HG03571 (cell line): ENCODE measurements at regions not wholly inside any gene's neighbourhood (a gene's known extent, or its start where the extent isn't known, plus 50 kb on each side); places are given as distances from the start of the nearest gene placed in this dataset.

Source experiments
- ATAC-seq: cut with Tn5 transposase; IDR thresholded peaks from one replicate; pipeline ENCODE4 v1.9.1; 2021; ENCODE audit not compliant: unreplicated experiment

DNA sequence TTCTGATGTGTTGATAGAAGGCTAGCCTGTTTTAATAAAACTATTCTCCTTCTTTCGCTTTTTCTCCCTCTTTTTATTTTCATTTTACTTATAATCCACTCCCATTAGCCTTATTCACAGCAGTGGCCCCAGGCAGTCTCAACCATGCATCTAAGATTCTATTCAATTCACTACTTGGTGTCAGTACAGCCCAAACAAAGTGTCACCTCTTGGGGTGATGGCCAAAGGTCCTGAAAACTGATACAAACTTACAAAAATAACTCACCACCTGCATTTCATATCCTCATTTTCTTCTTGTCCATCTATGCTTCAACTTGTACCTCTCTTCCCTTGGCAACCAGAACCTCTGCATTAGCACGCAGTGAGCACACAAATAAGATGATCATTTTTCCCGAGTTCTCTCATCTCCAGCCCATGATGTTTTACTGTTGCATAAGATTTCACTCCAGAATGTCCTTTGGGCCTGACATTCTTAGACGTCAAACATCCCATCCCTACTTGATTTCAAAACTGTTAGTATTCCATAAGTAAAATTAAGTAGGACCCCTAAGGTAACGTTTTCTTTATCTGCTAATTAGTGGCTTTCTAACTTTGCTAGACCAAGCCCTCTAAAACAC is 559.3 kb upstream of the TNP1 start:
- no peak for ATAC-seq

GRCh38 chr2:217418544-217418943 is 558.7 kb upstream of the TNP1 start:
- no peak for ATAC-seq

- no peak for ATAC-seq
Measured at GRCh38 chr2:217418090-217418489, 558.2 kb upstream of the TNP1 start.

GRCh38 chr2:217417536-217417935 is 557.7 kb upstream of the TNP1 start:
- ATAC-seq, result no peak

DNA sequence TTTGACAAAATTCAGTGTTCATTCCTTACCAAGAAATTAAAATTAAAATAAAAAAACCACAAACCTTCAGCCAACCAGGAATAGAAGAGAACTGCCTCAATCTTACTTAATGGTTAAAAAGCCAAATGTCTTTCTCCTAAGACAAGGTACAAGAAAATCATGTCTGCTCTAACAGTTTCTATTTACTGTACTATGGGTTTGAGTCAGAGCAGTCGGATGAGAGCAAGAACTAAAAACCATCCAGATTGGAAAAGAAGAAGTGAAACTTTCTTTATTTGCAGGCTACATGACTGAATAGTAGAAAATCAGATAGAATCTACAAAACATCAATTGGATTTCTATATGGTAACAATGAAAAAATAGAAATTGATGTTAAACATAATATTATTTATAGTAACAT is 555.5 kb upstream of the TNP1 start:
- no peak for ATAC-seq

DNA sequence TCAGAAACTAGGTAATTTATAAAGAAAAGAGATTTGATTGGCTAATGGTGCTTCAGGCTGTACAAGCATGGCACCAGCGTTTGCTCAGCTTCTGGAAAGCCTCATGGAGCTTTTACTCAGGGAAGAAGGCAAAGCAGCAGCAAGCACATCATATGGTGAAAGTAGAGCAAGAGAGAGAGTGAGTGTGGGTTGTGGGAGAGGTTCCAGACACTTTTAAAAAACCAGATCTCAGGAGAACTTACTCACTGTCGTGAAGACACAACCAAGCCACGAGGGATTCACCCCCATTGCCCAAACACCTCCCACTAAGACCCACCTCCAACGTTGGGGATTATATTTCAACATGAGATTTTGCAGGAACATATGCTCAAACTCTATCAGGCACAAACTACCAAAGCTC is 554.6 kb upstream of the TNP1 start:
- no peak for ATAC-seq

- ATAC-seq, result no peak
Measured at GRCh38 chr2:217413193-217413592, 553.3 kb upstream of the TNP1 start.

GRCh38 chr2:217412721-217413120 is 552.9 kb upstream of the TNP1 start:
- ATAC-seq, result no peak

GRCh38 chr2:217412277-217412676 is 552.4 kb upstream of the TNP1 start:
- ATAC-seq, result no peak

GRCh38 chr2:217410681-217410960 is 550.8 kb upstream of the TNP1 start:
- no peak for ATAC-seq

DNA sequence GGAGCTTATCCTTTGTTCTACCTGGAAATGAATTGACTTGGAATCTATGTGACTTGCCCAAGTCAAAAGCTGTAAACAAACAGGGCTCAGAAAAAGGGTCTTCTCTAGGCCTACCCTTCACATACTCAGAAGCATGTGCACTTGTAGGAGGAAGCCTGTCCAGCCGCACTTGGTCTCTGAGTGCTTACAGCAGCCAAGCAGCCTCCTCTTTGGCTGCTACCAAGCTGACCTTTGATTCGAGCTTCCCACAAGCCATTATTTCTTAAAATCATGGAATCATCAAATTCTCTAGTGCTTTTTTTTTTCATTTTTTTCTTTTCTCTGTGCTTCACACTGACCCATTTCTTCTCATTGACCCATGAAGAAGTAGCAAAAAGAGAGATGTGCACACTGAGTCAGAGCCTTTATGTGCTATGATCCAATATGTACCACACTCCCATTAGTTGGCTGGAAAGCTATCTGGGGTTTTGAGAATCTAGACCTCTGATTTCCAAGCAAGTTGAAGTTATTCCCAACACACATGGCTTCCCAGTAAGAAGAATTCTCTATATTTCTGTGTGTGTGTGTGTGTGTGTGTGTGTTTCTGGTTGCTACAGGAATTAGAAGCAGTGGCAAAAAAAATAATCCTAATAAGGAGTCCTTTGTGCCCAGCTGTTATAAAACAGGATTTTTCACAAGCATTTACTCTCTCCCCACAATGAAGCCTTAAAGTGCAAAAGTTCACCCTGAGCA is 550.3 kb upstream of the TNP1 start:
- no peak for ATAC-seq

GRCh38 chr2:217407362-217407761 is 547.5 kb upstream of the TNP1 start:
- ATAC-seq, result no peak

DNA sequence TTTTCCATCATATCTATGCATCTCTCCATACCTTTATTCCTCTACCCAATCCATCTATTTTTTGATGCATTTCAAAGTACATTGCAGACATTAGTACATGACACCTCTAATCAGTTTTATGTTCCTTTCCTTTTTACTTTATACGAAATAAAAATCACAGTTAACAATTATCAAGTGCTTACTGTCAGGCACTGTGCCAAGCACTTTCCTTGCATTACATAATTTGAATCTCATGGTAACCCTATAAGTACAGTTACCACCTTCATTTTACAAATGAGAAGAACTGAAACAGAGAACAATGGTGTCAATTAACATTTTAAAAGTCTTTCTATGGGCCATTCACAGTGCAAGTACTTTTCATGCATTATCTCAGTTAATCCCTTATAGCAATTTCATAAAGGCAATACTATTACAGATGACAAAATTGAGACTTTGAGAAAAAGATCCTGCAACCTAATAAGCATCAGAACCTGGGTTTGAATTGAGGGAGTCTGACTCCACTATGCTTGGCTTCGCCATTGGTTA is 544.4 kb upstream of the TNP1 start:
- ATAC-seq, result no peak

DNA sequence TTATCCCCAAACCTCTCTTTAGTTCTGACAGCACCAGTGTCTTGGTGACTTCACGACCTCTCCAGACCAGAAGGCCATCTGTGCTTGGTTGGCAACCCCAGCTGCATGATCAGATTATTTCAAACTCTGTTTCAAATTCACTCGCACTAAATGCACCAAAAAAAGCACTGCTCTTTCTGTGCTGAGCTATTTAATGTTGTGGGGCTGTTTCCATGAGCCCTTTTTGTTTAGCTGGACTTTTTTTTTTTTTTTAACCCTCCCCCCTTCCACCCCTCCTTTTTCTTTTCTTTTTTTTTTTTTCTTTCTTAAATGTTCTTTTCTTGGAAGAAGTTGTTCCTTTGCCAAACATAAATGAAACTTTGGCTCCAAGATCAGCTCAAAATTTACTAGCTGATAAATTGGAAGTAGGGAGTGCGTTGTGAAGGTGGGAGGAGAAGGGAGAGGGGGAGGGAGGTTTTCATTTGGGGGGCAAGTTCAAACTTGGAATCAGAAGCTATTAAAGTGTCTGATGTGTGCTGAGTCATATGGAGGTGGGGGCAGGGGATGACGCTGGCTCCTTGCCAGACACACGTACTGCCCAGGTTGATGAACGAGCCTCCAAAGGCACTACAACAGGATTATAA is 543.0 kb upstream of the TNP1 start:
- ATAC-seq, result no peak

DNA sequence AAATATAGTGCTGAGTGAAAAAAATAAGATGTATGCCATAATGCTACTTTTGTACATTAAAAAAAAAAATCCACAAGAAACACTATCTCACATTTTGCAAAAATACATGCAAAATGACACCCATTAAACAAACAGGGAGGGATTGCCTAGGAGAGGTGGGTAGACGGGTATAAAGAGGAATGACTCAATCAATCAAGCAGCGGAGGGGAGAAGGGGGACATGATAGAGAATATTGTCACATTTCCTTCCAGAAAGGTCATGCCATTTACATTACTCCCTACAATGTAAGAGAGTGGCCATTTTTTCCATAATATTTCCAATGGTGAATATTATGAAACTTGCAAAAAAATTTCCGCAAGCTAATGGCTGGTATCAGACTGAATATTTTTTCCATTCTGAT is 542.3 kb upstream of the TNP1 start:
- no peak for ATAC-seq

DNA sequence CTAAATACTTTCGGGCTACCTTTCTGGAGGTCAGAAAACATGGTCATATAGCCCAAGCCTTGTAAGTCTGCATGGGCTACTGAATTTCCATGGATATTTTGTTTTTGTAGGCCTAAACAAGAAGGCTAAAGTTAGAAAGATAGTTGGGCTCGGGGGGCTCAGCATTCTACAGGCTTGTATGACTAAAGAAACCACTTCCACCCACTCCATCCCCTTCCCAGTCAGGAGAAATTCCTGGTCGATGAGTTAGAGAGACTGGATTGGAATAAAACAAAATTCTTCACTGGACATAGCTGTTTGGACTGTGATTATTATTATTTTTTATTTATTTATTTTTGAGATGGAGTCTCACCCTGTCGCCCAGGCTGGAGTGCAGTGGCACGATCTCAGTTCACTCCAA is 539.4 kb upstream of the TNP1 start:
- no peak for ATAC-seq

- ATAC-seq, result no peak
Measured at GRCh38 chr2:217398860-217399259, 539.0 kb upstream of the TNP1 start.

- ATAC-seq, result no peak
Measured at GRCh38 chr2:217398101-217398500, 538.2 kb upstream of the TNP1 start.

- ATAC-seq, result no peak
Measured at GRCh38 chr2:217396586-217396985, 536.7 kb upstream of the TNP1 start.

DNA sequence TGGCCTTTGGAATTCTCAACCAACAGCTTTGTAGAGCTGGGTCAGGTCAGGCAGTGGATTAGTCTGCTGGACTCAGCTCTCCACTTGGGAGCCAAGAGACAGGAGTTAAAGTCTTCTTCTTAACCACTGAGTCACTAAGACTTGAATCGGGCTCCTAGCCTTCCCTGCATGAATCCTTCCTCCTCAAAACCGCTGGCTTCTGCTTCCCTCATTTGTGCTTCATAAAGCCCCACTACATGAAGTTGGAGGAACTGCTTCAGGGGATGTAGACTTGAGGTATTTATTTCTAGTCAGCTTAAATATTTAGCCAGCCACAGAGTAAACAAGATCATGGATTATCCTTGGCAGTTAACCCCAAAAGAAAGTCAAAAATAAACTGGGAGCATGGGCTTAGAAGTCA is 536.3 kb upstream of the TNP1 start:
- no peak for ATAC-seq

DNA sequence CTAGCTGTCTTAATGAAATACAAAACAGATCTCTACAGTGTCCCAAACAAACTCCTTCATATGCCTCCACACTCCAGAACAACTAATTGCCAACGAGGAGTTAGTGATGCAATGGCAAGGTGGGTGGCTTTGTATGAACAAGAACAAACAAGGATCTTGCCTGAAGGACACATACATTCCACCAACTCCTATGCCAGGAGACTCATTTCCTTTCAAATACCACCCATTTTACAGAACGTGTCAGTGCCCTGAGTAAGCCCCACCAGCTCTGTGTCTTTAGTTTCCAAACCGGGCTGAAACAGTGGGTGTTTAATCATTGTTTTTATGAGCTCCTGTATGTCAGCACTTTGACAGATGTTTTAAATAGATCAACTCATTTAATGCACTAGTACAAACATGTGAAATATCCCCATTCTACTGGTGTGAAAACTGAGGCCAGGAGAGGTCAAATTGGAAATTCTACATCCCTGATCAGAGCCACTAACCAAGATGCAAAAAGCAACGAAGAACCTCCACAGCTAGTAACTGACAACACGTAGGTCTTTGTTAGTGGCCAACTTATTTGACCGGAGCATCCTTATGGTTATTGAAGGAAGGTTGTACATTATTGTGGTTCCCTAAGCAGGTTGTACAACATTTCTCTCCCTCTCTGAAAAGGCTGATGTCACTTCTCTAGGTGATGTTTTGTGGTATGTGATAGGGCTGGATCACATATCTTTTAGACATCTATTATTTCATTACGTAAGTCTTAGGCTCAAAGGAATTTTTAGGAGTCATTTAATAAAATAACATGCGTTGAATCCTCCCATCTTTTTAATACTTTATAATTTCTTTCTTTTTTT is 534.9 kb upstream of the TNP1 start:
- ATAC-seq, result no peak

DNA sequence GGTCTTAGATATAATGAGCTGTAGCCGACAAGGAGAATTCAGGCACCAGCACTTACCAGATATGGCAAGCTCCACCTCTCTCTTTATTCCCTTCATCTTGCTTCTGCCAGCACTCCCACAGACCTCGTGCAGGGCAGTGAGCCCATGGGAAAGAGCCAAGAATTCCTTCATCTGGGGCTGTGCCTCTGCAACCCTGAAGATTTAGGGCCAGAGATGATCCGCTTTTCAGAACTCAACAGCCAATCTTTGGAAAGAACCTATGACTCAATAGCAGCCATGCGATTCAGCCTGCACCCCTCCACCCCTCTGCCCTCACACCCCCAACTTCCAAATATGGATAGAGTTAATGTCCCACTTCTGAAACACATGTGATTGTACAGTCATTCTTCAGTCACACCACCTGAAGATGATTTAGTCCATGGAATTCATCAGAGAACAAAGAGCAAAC is 533.7 kb upstream of the TNP1 start:
- no peak for ATAC-seq
